ACC112 (cell line): ENCODE measurements at regions not wholly inside any gene's neighbourhood (a gene's known extent, or its start where the extent isn't known, plus 50 kb on each side); places are given as distances from the start of the nearest gene placed in this dataset.

Experiments used
- H2AFZ ChIP-seq: fragments of 200-600 bp; sonication (generic); one replicate; pipeline ENCODE4 v1.6.0; 2017; ENCODE audit warnings: antibody characterized with exemption, low read length; ENCODE audit not compliant: unreplicated experiment
- H3K27ac ChIP-seq: fragments of 200-600 bp; sonication (generic); 2 replicates; pipeline ENCODE4 v1.5.1; 2014; ENCODE audit warnings: low read depth, mild to moderate bottlenecking, antibody characterized with exemption, low read length, moderate library complexity
- H3K27me3 ChIP-seq: fragments of 200-600 bp; sonication (generic); 2 replicates; pipeline ENCODE4 v1.6.1; 2014; ENCODE audit warnings: mild to moderate bottlenecking, antibody characterized with exemption, low read length, moderate library complexity, mixed read lengths; ENCODE audit not compliant: insufficient read depth
- H3K36me3 ChIP-seq: fragments of 200-600 bp; sonication (generic); 2 replicates; pipeline ENCODE4 v1.6.1; 2016; ENCODE audit warnings: mild to moderate bottlenecking, antibody characterized with exemption, low read length, moderate library complexity, mixed read lengths; ENCODE audit not compliant: insufficient read depth
- H3K4me1 ChIP-seq: fragments of 200-600 bp; sonication (generic); one replicate; pipeline ENCODE4 v1.6.1; 2016; ENCODE audit warnings: low read length, mixed read lengths; ENCODE audit not compliant: insufficient read depth, unreplicated experiment, control insufficient read depth
- H3K4me3 ChIP-seq: fragments of 200-600 bp; sonication (generic); 2 replicates; pipeline ENCODE4 v1.5.1; 2014; ENCODE audit warnings: mild to moderate bottlenecking, low read depth, low read length
- H3K79me2 ChIP-seq: fragments of 200-600 bp; sonication (generic); one replicate; pipeline ENCODE4 v1.6.0; 2016; ENCODE audit warnings: low read length; ENCODE audit not compliant: control insufficient read depth, unreplicated experiment, insufficient read depth

DNA sequence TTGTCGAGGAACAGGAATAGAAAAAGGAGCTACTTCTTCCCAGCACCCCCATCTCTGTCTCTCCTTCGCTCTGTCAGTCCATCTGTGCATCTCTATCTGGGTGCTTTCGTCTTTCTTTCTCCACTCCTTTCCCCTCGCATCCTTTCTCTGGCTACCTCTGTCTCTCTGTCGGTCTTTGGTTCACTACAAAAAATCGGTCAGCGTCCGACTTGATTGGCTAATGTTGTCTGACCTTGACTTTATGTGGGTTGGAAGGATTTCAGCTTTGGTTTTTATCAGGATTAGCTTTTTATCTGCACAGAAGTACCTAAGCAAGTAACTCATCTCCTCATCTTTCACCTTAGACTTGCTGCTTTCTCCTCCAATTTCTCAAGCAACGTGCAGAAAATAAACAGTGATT, 575.2 kb upstream of the ZNF462 start:
- Histone ChIP-seq H3K27ac (no peak overlapping the region), H3K4me1 (no peaks in the 10 kb centered on the region), H3K4me3 (no peak overlapping the region; the same call in 1 of the 2 replicates), H2AFZ (no peak overlapping the region), H3K36me3 (no peaks in the 10 kb centered on the region), H3K79me2 (no peaks in the 10 kb centered on the region), H3K27me3 (no peaks in the 10 kb centered on the region)

GRCh38 chr9:106288689-106289088, 574.3 kb upstream of the ZNF462 start:
- Histone ChIP-seq H3K27ac (no peak overlapping the region), H3K36me3 (no peaks in the 10 kb centered on the region), H3K4me3 (no peak overlapping the region), H3K79me2 (no peaks in the 10 kb centered on the region), H3K27me3 (no peaks in the 10 kb centered on the region), H3K4me1 (no peaks in the 10 kb centered on the region), H2AFZ (no peak overlapping the region)

DNA sequence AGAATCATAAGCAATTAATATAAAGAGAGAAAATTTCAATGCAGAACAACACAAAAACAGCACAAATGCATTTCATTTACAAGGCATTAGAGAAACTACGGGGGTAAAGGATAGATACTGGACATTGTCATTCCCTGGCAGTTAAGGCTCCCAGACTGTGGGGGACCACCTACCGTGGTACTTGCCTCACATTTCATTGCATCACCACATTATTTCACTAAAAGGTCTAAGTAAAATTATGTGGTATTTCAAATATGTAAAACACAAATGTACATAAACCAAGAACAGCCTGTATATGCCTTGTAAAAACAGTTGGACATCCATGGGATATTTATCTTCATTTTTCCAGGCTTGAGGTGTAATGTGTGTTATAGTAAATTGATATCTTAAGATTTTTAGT, 571.2 kb upstream of the ZNF462 start:
- no peak overlapping the region for H3K27ac ChIP-seq
- no peak overlapping the region for H2AFZ ChIP-seq
- H3K27me3 ChIP-seq, result no peaks in the 10 kb centered on the region
- no peaks in the 10 kb centered on the region for H3K79me2 ChIP-seq
- H3K36me3 ChIP-seq, result no peaks in the 10 kb centered on the region
- H3K4me3 ChIP-seq, result no peak overlapping the region
- H3K4me1 ChIP-seq, result no peaks in the 10 kb centered on the region

- Histone ChIP-seq H3K27ac (no peak overlapping the region), H3K36me3 (no peaks in the 10 kb centered on the region), H3K4me1 (no peaks in the 10 kb centered on the region), H2AFZ (no peak overlapping the region), H3K27me3 (no peaks in the 10 kb centered on the region), H3K79me2 (no peaks in the 10 kb centered on the region), H3K4me3 (no peak overlapping the region)
Measured at GRCh38 chr9:106296426-106296825, 566.5 kb upstream of the ZNF462 start.

DNA sequence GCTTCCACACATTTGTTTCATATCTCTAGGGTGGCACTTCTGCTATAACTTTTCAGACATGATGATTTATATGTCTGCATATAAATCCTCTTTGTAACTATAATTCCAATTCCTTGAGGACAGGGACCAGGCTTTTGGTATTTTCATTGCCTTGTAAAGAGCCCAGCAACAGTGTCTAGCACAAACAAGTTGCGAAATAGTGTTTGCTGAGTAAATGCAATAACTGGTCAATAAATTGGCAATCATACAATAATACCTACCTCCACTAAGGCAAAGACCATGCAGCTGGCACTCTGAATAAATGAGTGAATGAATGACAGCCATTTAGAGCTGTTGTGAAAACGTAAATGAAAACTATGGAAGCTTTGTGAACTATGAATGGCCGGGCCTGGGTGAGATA, 564.0 kb upstream of the ZNF462 start:
- no peaks in the 10 kb centered on the region for H3K36me3 ChIP-seq
- no peaks in the 10 kb centered on the region for H3K27me3 ChIP-seq
- H3K27ac ChIP-seq, result no peak overlapping the region
- H3K79me2 ChIP-seq, result no peaks in the 10 kb centered on the region
- H3K4me3 ChIP-seq, result no peak overlapping the region
- H3K4me1 ChIP-seq, result no peaks in the 10 kb centered on the region
- H2AFZ ChIP-seq, result no peak overlapping the region

- Histone ChIP-seq H3K4me1 (no peaks in the 10 kb centered on the region), H3K4me3 (no peak overlapping the region), H3K79me2 (no peaks in the 10 kb centered on the region), H3K36me3 (no peaks in the 10 kb centered on the region), H2AFZ (no peak overlapping the region), H3K27ac (no peak overlapping the region), H3K27me3 (no peaks in the 10 kb centered on the region)
Measured at GRCh38 chr9:106304401-106304920, 558.5 kb upstream of the ZNF462 start.

DNA sequence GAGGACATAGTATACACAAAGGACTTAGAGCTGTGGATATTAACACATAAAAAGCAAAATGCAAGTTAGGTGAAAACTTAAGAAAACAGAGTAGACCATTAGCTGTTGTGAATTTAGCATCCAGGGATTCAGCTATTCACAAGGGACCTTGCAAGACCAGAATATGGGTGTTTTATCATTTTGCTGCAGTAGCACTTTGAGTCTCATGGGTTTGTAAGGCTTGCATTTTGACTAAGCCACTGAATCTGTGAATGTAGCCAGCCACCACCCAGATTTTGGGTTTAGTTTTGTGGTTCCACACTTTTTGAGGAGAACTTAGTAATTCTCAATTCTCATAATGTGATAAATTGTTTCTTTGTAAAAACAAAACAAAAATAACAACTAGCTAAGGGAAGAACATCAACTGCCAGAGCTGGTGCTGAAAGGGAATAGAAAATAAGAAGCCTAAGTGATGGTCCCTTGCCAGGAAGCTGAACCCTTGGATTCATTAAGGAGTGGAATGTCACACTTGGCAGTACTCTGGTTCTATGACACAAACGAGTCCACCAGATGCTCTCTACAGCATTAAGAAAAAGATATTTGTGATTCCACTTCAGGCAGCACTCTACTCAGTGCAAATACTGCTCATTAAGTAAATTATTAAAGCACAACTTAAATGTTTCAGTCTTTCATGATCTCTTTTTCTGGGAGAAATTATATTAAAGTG, 557.4 kb upstream of the ZNF462 start:
- no peaks in the 10 kb centered on the region for H3K4me1 ChIP-seq

GRCh38 chr9:106307670-106308069, 555.3 kb upstream of the ZNF462 start:
- no peak overlapping the region for H3K27ac ChIP-seq
- no peaks in the 10 kb centered on the region for H3K79me2 ChIP-seq
- H3K4me1 ChIP-seq, result no peaks in the 10 kb centered on the region
- no peak overlapping the region for H3K4me3 ChIP-seq
- H3K27me3 ChIP-seq, result no peaks in the 10 kb centered on the region
- no peaks in the 10 kb centered on the region for H3K36me3 ChIP-seq
- no peak overlapping the region for H2AFZ ChIP-seq

More for the DNA sequence above, 557.4 kb upstream of the ZNF462 start:
- no peaks in the 10 kb centered on the region for H3K36me3 ChIP-seq
- no peaks in the 10 kb centered on the region for H3K79me2 ChIP-seq
- no peaks in the 10 kb centered on the region for H3K27me3 ChIP-seq
- H3K27ac ChIP-seq, result no peak overlapping the region
- no peak overlapping the region for H2AFZ ChIP-seq
- no peak overlapping the region for H3K4me3 ChIP-seq

DNA sequence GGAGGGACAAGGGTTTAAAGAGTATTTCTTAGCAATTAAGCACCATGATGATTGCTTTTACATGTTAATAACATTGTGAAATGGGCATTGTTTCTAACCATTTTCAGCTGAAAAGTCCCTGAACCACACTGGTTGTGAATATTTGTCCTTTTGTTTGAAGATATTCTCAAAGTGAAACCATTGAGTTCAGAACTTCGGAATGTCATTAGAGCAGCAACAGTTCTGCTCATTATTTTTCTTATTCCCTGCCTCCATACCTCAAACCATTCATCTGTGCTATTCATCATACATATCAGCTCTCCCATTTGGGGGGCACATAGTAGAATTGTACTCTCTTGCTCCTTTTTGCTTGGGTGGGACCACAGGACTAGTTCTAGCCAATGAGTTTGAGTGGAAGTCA, 553.0 kb upstream of the ZNF462 start:
- Histone ChIP-seq H3K4me3 (no peak overlapping the region), H2AFZ (no peak overlapping the region), H3K27ac (no peak overlapping the region), H3K79me2 (no peaks in the 10 kb centered on the region), H3K4me1 (no peaks in the 10 kb centered on the region), H3K36me3 (no peaks in the 10 kb centered on the region), H3K27me3 (no peaks in the 10 kb centered on the region)

GRCh38 chr9:106310782-106311181, 552.2 kb upstream of the ZNF462 start:
- no peaks in the 10 kb centered on the region for H3K36me3 ChIP-seq
- no peak overlapping the region for H2AFZ ChIP-seq
- H3K79me2 ChIP-seq, result no peaks in the 10 kb centered on the region
- H3K27me3 ChIP-seq, result no peaks in the 10 kb centered on the region
- H3K27ac ChIP-seq, result no peak overlapping the region
- H3K4me3 ChIP-seq, result no peak overlapping the region
- H3K4me1 ChIP-seq, result no peaks in the 10 kb centered on the region

GRCh38 chr9:106312906-106313305, 550.1 kb upstream of the ZNF462 start:
- Histone ChIP-seq H3K79me2 (no peaks in the 10 kb centered on the region), H2AFZ (no peak overlapping the region), H3K4me3 (no peak overlapping the region), H3K36me3 (no peaks in the 10 kb centered on the region), H3K4me1 (no peaks in the 10 kb centered on the region), H3K27me3 (no peaks in the 10 kb centered on the region), H3K27ac (no peak overlapping the region)
